Prostate gland (tissue), 2 donors: ENCODE measurements at regions not wholly inside any gene's neighbourhood (a gene's known extent, or its start where the extent isn't known, plus 50 kb on each side); places are given as distances from the start of the nearest gene placed in this dataset.

ENCODE experiments used
- DNase-seq: peaks from one replicate; pipeline ENCODE4 v3.0.0-alpha.2; 2019; ENCODE audit warnings: low spot score
- H3K27ac ChIP-seq, 2 donors: fragments of 200-600 bp; sonication (generic); 2 replicates each; pipeline ENCODE4 v1.5.1; 2017 to 2019
- H3K27me3 ChIP-seq: fragments of 200-600 bp; sonication (generic); replicated peaks from 2 replicates; pipeline ENCODE4 v1.5.1; 2019; ENCODE audit not compliant: insufficient read depth
- H3K36me3 ChIP-seq, 2 donors: fragments of 200-600 bp; sonication (generic); 1 replicate in 1 of 2; 2 replicates in 1 of 2; pipeline versions ENCODE4 v1.5.1 to v1.8.1; 2017 to 2019
- H3K4me1 ChIP-seq: fragments of 200-600 bp; sonication (generic); replicated peaks from 2 replicates; pipeline ENCODE4 v1.5.1; 2019
- H3K4me3 ChIP-seq, 2 donors: fragments of 200-600 bp; sonication (generic); 2 replicates each; pipeline ENCODE4 v1.5.1; 2017 to 2019
- H3K9me3 ChIP-seq: fragments of 200-600 bp; sonication (generic); 2 replicates; pipeline ENCODE4 v1.5.1; 2017
- POLR2A ChIP-seq: fragments of 450-650 bp; IDR thresholded peaks from one replicate; pipeline ENCODE4 v1.6.1; 2016; ENCODE audit warnings: antibody characterized with exemption, mild to moderate bottlenecking
- POLR2AphosphoS5 ChIP-seq: sonication (generic); formaldehyde crosslinking; IDR thresholded peaks from one replicate; pipeline ENCODE4 v1.6.1; 2017; ENCODE audit warnings: antibody characterized with exemption
- WGBS: methylation state at CpG from one replicate; pipeline ENCODE4 v1.1.5; 2018; 5-methylcytosine and 5-hydroxymethylcytosine counted together
- intact Hi-C: fragments of 100-400 bp; cut with DNase I; formaldehyde crosslinking; loops from one replicate; pipeline ENCODE4 v1.14.2; 2022
- TF ChIP-seq, protein P1 (sequence below), 4 experiments: fragments of 200-600 bp in 2 of 4; fragments of 450-650 bp in 2 of 4; sonication (generic) in 2 of 4; IDR thresholded peaks; 1 replicate in 3 of 4; 2 replicates in 1 of 4; pipeline ENCODE4 v1.5.1; 2016 to 2019; ENCODE audit warnings: antibody characterized with exemption in 4 of 4, mild to moderate bottlenecking in 2 of 4, moderate library complexity in 2 of 4

DNA sequence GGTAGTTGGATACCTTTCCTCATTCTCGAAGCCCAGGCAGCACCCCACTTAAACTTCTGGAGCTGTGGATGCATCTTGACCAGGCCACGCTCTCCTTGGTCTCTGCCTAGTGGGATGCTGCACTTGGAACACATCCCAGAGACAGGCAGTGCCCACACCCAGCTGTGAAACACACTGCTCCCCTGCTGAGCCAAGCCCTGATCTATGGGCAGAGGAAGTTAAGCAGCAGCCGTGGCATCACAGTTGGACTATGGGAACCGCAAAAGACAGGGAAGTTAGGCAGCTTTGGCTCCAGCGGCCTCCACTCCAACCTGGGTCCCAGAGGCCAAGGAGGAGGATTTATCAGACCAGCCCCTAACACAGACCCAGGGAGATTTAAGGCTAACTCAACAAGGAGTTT, 284.8 kb upstream of the CCL2 start:
- Histone ChIP-seq H3K27me3 (no peaks in the 10 kb centered on the region), H3K4me1 (no peaks in the 10 kb centered on the region), H3K4me3 (no peak overlapping the region), H3K36me3 (no peaks in the 10 kb centered on the region), H3K9me3 (no peaks in the 10 kb centered on the region), H3K27ac (no peak overlapping the region)
- TF ChIP-seq POLR2AphosphoS5: no peak
- TF ChIP-seq POLR2A: no peak
- TF ChIP-seq, protein P1, sequence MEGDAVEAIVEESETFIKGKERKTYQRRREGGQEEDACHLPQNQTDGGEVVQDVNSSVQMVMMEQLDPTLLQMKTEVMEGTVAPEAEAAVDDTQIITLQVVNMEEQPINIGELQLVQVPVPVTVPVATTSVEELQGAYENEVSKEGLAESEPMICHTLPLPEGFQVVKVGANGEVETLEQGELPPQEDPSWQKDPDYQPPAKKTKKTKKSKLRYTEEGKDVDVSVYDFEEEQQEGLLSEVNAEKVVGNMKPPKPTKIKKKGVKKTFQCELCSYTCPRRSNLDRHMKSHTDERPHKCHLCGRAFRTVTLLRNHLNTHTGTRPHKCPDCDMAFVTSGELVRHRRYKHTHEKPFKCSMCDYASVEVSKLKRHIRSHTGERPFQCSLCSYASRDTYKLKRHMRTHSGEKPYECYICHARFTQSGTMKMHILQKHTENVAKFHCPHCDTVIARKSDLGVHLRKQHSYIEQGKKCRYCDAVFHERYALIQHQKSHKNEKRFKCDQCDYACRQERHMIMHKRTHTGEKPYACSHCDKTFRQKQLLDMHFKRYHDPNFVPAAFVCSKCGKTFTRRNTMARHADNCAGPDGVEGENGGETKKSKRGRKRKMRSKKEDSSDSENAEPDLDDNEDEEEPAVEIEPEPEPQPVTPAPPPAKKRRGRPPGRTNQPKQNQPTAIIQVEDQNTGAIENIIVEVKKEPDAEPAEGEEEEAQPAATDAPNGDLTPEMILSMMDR (IDR thresholded peaks at IDR 0.05): no peak
- DNase-seq: no peak
- 86% methylated on average over 5 of the region's 5 CpGs for WGBS
- intact Hi-C loops: no loop called here

DNA sequence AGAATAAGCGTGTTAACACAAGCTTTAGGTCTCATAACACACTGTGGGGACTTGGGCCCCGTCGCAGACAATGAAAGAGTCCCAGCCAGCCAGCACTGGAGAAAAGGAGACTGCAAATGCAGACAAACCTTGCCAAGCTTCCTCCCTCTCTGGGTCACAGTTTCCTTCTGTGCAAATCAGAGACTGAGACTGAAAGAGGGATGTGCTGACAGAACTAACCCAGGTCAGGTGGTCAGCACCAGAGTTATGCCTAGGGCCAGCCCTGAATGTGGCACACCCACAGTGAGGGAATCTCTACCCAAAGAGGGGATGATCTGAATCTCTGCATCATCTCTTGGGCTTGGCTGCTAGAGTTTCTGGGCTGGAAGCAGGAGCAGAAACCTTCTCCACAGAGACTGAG, 282.3 kb upstream of the CCL2 start:
- intact Hi-C loops: no loop called here
- no peaks in the 10 kb centered on the region for H3K4me1 ChIP-seq
- no peak for DNase-seq
- H3K4me3 ChIP-seq: no peak overlapping the region
- no peak for TF ChIP-seq POLR2A
- TF ChIP-seq, protein P1 (IDR thresholded peaks at IDR 0.05): no peak
- TF ChIP-seq POLR2AphosphoS5: no peak
- 45% methylated on average over 3 of the region's 3 CpGs for WGBS
- H3K36me3 ChIP-seq: no peaks in the 10 kb centered on the region
- H3K9me3 ChIP-seq: no peaks in the 10 kb centered on the region
- H3K27ac ChIP-seq: no peak overlapping the region
- no peaks in the 10 kb centered on the region for H3K27me3 ChIP-seq

DNA sequence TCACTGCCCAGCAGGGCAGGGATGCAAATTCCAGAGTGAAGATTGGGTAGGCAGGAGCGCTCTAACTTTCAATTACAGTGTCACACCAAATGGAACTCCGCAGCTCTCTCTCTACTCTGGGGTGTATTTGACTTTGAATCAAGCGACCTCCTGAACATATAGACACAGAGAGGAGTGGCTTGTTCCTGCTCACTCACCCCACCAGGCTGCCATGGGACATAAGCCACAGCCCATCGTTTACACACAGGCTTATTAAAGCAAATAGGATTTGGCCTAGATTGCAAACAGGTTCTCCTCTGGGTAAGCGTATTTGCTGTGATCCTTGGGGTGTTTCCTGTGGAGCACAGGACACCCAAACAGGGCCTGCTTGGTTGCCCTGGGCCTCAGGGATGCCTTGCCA, 281.6 kb upstream of the CCL2 start:
- Histone ChIP-seq H3K27me3 (no peaks in the 10 kb centered on the region), H3K4me1 (no peaks in the 10 kb centered on the region), H3K9me3 (no peaks in the 10 kb centered on the region), H3K4me3 (no peak overlapping the region), H3K36me3 (no peaks in the 10 kb centered on the region), H3K27ac (no peak overlapping the region)
- intact Hi-C loops: no loop called here
- no peak for DNase-seq
- TF ChIP-seq, protein P1 (IDR thresholded peaks at IDR 0.05): no peak
- no peak for TF ChIP-seq POLR2AphosphoS5
- TF ChIP-seq POLR2A: no peak
- 40% methylated on average over 5 of the region's 5 CpGs for WGBS

DNA sequence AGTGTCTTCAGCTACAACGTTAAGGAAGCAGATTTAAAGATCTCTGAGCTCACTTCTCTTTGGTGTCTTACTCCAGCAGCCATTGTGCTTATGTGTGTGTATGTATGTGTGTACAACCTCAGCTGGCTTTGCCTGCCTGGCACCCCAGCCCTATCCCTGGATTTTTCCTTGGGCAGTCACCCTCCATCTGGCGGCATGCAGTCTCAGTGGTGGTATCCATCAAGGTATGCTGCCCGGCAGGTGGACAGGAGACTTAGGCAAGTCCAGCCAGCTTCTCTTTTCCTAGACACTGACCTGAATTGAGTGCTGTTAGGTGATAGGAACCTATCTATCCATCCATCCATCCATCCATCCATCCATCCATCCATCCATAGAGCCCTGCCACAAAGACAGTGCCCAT, 280.8 kb upstream of the CCL2 start:
- Histone ChIP-seq H3K4me3 (no peak overlapping the region), H3K36me3 (no peaks in the 10 kb centered on the region), H3K27ac (no peak overlapping the region), H3K4me1 (no peaks in the 10 kb centered on the region), H3K27me3 (no peaks in the 10 kb centered on the region), H3K9me3 (no peaks in the 10 kb centered on the region)
- DNase-seq: no peak
- intact Hi-C loops: no loop called here
- TF ChIP-seq, protein P1 (IDR thresholded peaks at IDR 0.05): no peak
- no peak for TF ChIP-seq POLR2AphosphoS5
- no peak for TF ChIP-seq POLR2A
- WGBS: 79% methylated on average over 3 of the region's 3 CpGs

DNA sequence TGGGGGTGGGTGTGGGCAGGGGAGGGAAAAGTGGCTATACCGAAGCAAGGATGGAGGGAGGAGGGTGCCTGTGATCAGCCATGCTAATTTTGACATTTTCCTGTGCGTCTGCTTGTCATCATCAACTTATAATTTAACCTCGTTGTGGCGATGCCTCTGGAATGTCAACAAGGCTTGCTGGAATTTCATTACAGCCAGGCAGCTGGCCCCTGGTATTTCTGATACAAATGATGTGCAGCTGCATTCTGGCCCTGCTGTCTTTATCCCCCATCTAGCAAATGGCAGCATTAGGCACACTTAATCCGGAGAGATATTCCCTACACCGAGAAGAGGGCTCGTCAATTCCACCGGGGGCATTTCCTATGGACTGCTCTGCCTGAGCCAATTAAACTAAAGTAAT, 278.3 kb upstream of the CCL2 start:
- H3K4me3 ChIP-seq: no peak overlapping the region
- intact Hi-C loops: no loop called here
- no peaks in the 10 kb centered on the region for H3K36me3 ChIP-seq
- H3K9me3 ChIP-seq: no peaks in the 10 kb centered on the region
- DNase-seq: no peak
- H3K4me1 ChIP-seq: no peaks in the 10 kb centered on the region
- WGBS: 43% methylated on average over 8 of the region's 8 CpGs
- TF ChIP-seq POLR2A (no peak), POLR2AphosphoS5 (no peak)
- TF ChIP-seq, protein P1 (IDR thresholded peaks at IDR 0.05): no peak
- H3K27me3 ChIP-seq: no peaks in the 10 kb centered on the region
- no peak overlapping the region for H3K27ac ChIP-seq
